ENCODE measurements at regions not wholly inside any gene's neighbourhood (a gene's known extent, or its start where the extent isn't known, plus 50 kb on each side); places are given as distances from the start of the nearest gene placed in this dataset.

- H3K27ac ChIP-seq, result no peak overlapping the region
- TF ChIP-seq CTCF (IDR thresholded peaks at IDR 0.05), result no peak
- TF ChIP-seq POLR2A (IDR thresholded peaks at IDR 0.05), result no peak
- TF ChIP-seq EP300 (IDR thresholded peaks at IDR 0.05), result no peak
- TF ChIP-seq POLR2AphosphoS5 (IDR thresholded peaks at IDR 0.05), result no peak
- no peak overlapping the region for H3K4me3 ChIP-seq
- no peaks in the 10 kb centered on the region for H3K9me3 ChIP-seq
- H3K27me3 ChIP-seq, result no peaks in the 10 kb centered on the region
- no peak for DNase-seq (ENCODE audit: low spot score in 2 of 2)
- no peaks in the 10 kb centered on the region for H3K36me3 ChIP-seq
- no peaks in the 10 kb centered on the region for H3K4me1 ChIP-seq
- 14% methylated on average over 4 of the region's 4 CpGs for WGBS
Observed at GRCh38 chr12:74980510-74980909, 229.1 kb downstream of the KCNC2 start.

- H3K4me3 ChIP-seq, result no peak overlapping the region
- 57% methylated on average over 1 of the region's 1 CpG for WGBS
- no peaks in the 10 kb centered on the region for H3K4me1 ChIP-seq
- DNase-seq (ENCODE audit: low spot score in 2 of 2), result no peak
- no peak overlapping the region for H3K27ac ChIP-seq
- no peaks in the 10 kb centered on the region for H3K27me3 ChIP-seq
- H3K36me3 ChIP-seq, result no peaks in the 10 kb centered on the region
- no peak for TF ChIP-seq POLR2A (IDR thresholded peaks at IDR 0.05)
- H3K9me3 ChIP-seq, result no peaks in the 10 kb centered on the region
Observed at GRCh38 chr12:74981541-74981940, 228.1 kb downstream of the KCNC2 start.

- no peaks in the 10 kb centered on the region for H3K36me3 ChIP-seq
- no peaks in the 10 kb centered on the region for H3K9me3 ChIP-seq
- 83% methylated on average over 3 of the region's 3 CpGs for WGBS
- DNase-seq (ENCODE audit: low spot score in 2 of 2), result no peak
- H3K27ac ChIP-seq, result no peak overlapping the region
- TF ChIP-seq POLR2A (IDR thresholded peaks at IDR 0.05) (no peak), EP300 (IDR thresholded peaks at IDR 0.05) (no peak), POLR2AphosphoS5 (IDR thresholded peaks at IDR 0.05) (no peak), CTCF (IDR thresholded peaks at IDR 0.05) (no peak)
- no peaks in the 10 kb centered on the region for H3K4me1 ChIP-seq
- no peaks in the 10 kb centered on the region for H3K27me3 ChIP-seq
- no peak overlapping the region for H3K4me3 ChIP-seq
Observed at GRCh38 chr12:74983917-74984316, 225.7 kb downstream of the KCNC2 start.

GRCh38 chr12:74984631-74985030 is 225.0 kb downstream of the KCNC2 start:
- WGBS, result 64% methylated on average over 4 of the region's 4 CpGs
- Histone ChIP-seq H3K27ac (no peak overlapping the region), H3K4me1 (no peaks in the 10 kb centered on the region), H3K9me3 (no peaks in the 10 kb centered on the region), H3K36me3 (no peaks in the 10 kb centered on the region), H3K4me3 (no peak overlapping the region), H3K27me3 (no peaks in the 10 kb centered on the region)
- TF ChIP-seq POLR2A (IDR thresholded peaks at IDR 0.05) (no peak), POLR2AphosphoS5 (IDR thresholded peaks at IDR 0.05) (no peak), CTCF (IDR thresholded peaks at IDR 0.05) (no peak), EP300 (IDR thresholded peaks at IDR 0.05) (no peak)
- no peak for DNase-seq (ENCODE audit: low spot score in 2 of 2)

- Histone ChIP-seq H3K4me1 (no peaks in the 10 kb centered on the region), H3K27ac (no peak overlapping the region), H3K27me3 (no peaks in the 10 kb centered on the region), H3K4me3 (no peak overlapping the region), H3K36me3 (no peaks in the 10 kb centered on the region), H3K9me3 (no peaks in the 10 kb centered on the region)
- WGBS, result 91% methylated on average over 9 of the region's 11 CpGs
- TF ChIP-seq POLR2AphosphoS5 (IDR thresholded peaks at IDR 0.05) (no peak), EP300 (IDR thresholded peaks at IDR 0.05) (no peak), POLR2A (IDR thresholded peaks at IDR 0.05) (no peak), CTCF (IDR thresholded peaks at IDR 0.05) (no peak)
- DNase-seq (ENCODE audit: low spot score in 2 of 2), result peak in 1 of 2 donors; percentile 71
Observed at GRCh38 chr12:74985293-74985985, 224.2 kb downstream of the KCNC2 start.

- no peak overlapping the region for H3K4me3 ChIP-seq
- 85% methylated on average over 5 of the region's 5 CpGs for WGBS
- H3K36me3 ChIP-seq, result no peaks in the 10 kb centered on the region
- no peaks in the 10 kb centered on the region for H3K27me3 ChIP-seq
- H3K27ac ChIP-seq, result no peak overlapping the region
- no peaks in the 10 kb centered on the region for H3K4me1 ChIP-seq
- TF ChIP-seq POLR2AphosphoS5 (IDR thresholded peaks at IDR 0.05) (no peak), CTCF (IDR thresholded peaks at IDR 0.05) (no peak), EP300 (IDR thresholded peaks at IDR 0.05) (no peak), POLR2A (IDR thresholded peaks at IDR 0.05) (no peak)
- no peaks in the 10 kb centered on the region for H3K9me3 ChIP-seq
- no peak for DNase-seq (ENCODE audit: low spot score in 2 of 2)
Observed at GRCh38 chr12:74985986-74986319, 223.7 kb downstream of the KCNC2 start.
